GM23338 (cell line): ENCODE measurements at regions not wholly inside any gene's neighbourhood (a gene's known extent, or its start where the extent isn't known, plus 50 kb on each side); places are given as distances from the start of the nearest gene placed in this dataset.

ENCODE experiments used
- ATAC-seq: fragments of 200-7000 bp; cut with Tn5 transposase; 3 replicates; pipeline ENCODE4 v1.9.1; 2020
- DNase-seq: peaks from one replicate; pipeline ENCODE4 v3.0.0-alpha.2; 2015; ENCODE audit warnings: low spot score
- H2AFZ ChIP-seq: fragments of 200-600 bp; sonication (generic); 2 replicates; pipeline ENCODE4 v1.8.0; 2016; ENCODE audit warnings: antibody characterized with exemption, mild to moderate bottlenecking, moderate library complexity
- H3F3A ChIP-seq: fragments of 200-600 bp; sonication (generic); replicated peaks from 2 replicates; pipeline ENCODE4 v1.8.0; 2017; ENCODE audit warnings: antibody characterized with exemption, mixed run types, low read depth
- H3K27ac ChIP-seq: fragments of 200-600 bp; sonication (generic); 2 replicates; pipeline ENCODE4 v1.6.1; 2016; ENCODE audit warnings: low read depth
- H3K27me3 ChIP-seq: fragments of 200-600 bp; sonication (generic); 2 replicates; pipeline ENCODE4 v1.8.0; 2016; ENCODE audit warnings: mild to moderate bottlenecking, mixed run types, moderate library complexity; ENCODE audit not compliant: insufficient read depth
- H3K36me3 ChIP-seq: fragments of 200-600 bp; sonication (generic); 2 replicates; pipeline ENCODE4 v1.8.0; 2016; ENCODE audit warnings: mild to moderate bottlenecking; ENCODE audit not compliant: insufficient read depth
- H3K4me1 ChIP-seq: fragments of 200-600 bp; sonication (generic); 2 replicates; pipeline ENCODE4 v1.8.0; 2016; ENCODE audit warnings: mild to moderate bottlenecking, moderate library complexity; ENCODE audit not compliant: insufficient read depth
- H3K4me2 ChIP-seq: fragments of 200-600 bp; sonication (generic); 2 replicates; pipeline ENCODE4 v1.7.1; 2017; ENCODE audit warnings: mixed run types
- H3K4me3 ChIP-seq: fragments of 200-600 bp; sonication (generic); 2 replicates; pipeline ENCODE4 v1.6.1; 2016; ENCODE audit warnings: mixed run types
- H3K79me2 ChIP-seq: fragments of 200-600 bp; sonication (generic); replicated peaks from 2 replicates; pipeline ENCODE4 v1.8.0; 2017; ENCODE audit warnings: mild to moderate bottlenecking; ENCODE audit not compliant: insufficient read depth
- H3K9me2 ChIP-seq: fragments of 200-600 bp; sonication (generic); 2 replicates; pipeline ENCODE4 v1.8.0; 2017; ENCODE audit not compliant: insufficient read depth
- H4K20me1 ChIP-seq: fragments of 200-600 bp; sonication (generic); replicated peaks from 2 replicates; pipeline ENCODE4 v1.8.0; 2017; ENCODE audit warnings: mild to moderate bottlenecking; ENCODE audit not compliant: insufficient read depth
- H3K27ac Mint-ChIP-seq: 2 replicates; pipeline ENCODE4 v1.8.0; 2020; ENCODE audit warnings: inconsistent platforms, mild to moderate bottlenecking, moderate library complexity, mixed read lengths
- H3K27me3 Mint-ChIP-seq: 3 replicates; pipeline ENCODE4 v1.8.0; 2022; ENCODE audit warnings: low read depth, mild to moderate bottlenecking, moderate library complexity, mixed read lengths, inconsistent platforms; ENCODE audit not compliant: insufficient read depth, poor library complexity
- H3K36me3 Mint-ChIP-seq: 3 replicates; pipeline ENCODE4 v1.8.0; 2021; ENCODE audit warnings: low read depth, mild to moderate bottlenecking, inconsistent platforms, moderate library complexity, mixed read lengths
- H3K4me1 Mint-ChIP-seq: 3 replicates; pipeline ENCODE4 v1.8.0; 2020; ENCODE audit warnings: mild to moderate bottlenecking, inconsistent platforms, mixed read lengths
- H3K4me3 Mint-ChIP-seq: 3 replicates; pipeline ENCODE4 v1.8.0; 2021; ENCODE audit warnings: moderate library complexity, mild to moderate bottlenecking, inconsistent platforms, mixed read lengths
- H3K9me3 Mint-ChIP-seq: 3 replicates; pipeline ENCODE4 v1.8.0; 2020; ENCODE audit warnings: moderate library complexity, mild to moderate bottlenecking, inconsistent platforms, mixed read lengths
- CREB1 ChIP-seq: fragments of 250-450 bp; sonication (Bioruptor Pico); IDR thresholded peaks from 2 replicates; pipeline ENCODE4 v1.5.0; 2020; ENCODE audit warnings: low read depth, mild to moderate bottlenecking, moderate library complexity
- ETS1 ChIP-seq: IDR thresholded peaks from 2 replicates; pipeline ENCODE4 v1.6.1; 2016; ENCODE audit warnings: antibody characterized with exemption
- POLR2AphosphoS5 ChIP-seq: IDR thresholded peaks from 2 replicates; pipeline ENCODE4 v1.6.1; 2016; ENCODE audit warnings: antibody characterized with exemption, low read depth
- STAT1 ChIP-seq: IDR thresholded peaks from one replicate; pipeline ENCODE4 v1.6.1; 2016; ENCODE audit warnings: antibody characterized with exemption; ENCODE audit not compliant: unreplicated experiment
- ZNF331 ChIP-seq: fragments of 250-450 bp; sonication (Bioruptor Pico); IDR thresholded peaks from 2 replicates; pipeline ENCODE4 v1.5.0; 2020; ENCODE audit warnings: low read depth, mild to moderate bottlenecking, moderate library complexity
- ZNF462 ChIP-seq: fragments of 250-450 bp; sonication (Bioruptor Pico); IDR thresholded peaks from 2 replicates; pipeline ENCODE4 v1.5.0; 2020; ENCODE audit warnings: mild to moderate bottlenecking, moderate library complexity

- Histone ChIP-seq H3F3A (no peaks in the 10 kb centered on the region), H4K20me1 (no peaks in the 10 kb centered on the region), H2AFZ (no peak overlapping the region), H3K79me2 (no peaks in the 10 kb centered on the region), H3K4me1 (no peaks in the 10 kb centered on the region; the same call in 1 of the 2 replicates), H3K4me3 (no peak overlapping the region), H3K27ac (no peak overlapping the region), H3K36me3 (no peaks in the 10 kb centered on the region), H3K9me2 (no peaks in the 10 kb centered on the region), H3K27me3 (no peaks in the 10 kb centered on the region), H3K4me2 (no peak overlapping the region)
- Mint-ChIP-seq H3K36me3 (no peaks in the 10 kb centered on the region), H3K4me1 (peaks cover 8% of the 10 kb centered on the region), H3K27ac (no peak overlapping the region), H3K27me3 (peaks cover 2% of the 10 kb centered on the region), H3K9me3 (no peaks in the 10 kb centered on the region), H3K4me3 (no peak overlapping the region)
- TF ChIP-seq CREB1 (no peak), ZNF331 (CRISPR knock-in tag) (no peak), ZNF462 (CRISPR knock-in tag) (no peak), POLR2AphosphoS5 (no peak), ETS1 (no peak), STAT1 (no peak)
- ATAC-seq (no peak), DNase-seq (no peak)
Measured at GRCh38 chr17:79679631-79680317, 51.0 kb upstream of the ENPP7 start.
